Progenitor cell of endocrine pancreas (in vitro differentiated cells): ENCODE measurements at regions not wholly inside any gene's neighbourhood (a gene's known extent, or its start where the extent isn't known, plus 50 kb on each side); places are given as distances from the start of the nearest gene placed in this dataset.

ENCODE experiments used
- DNase-seq: peaks from one replicate; pipeline ENCODE4 v3.0.0; 2021; ENCODE audit warnings: low spot score; ENCODE audit not compliant: unreplicated experiment
- H3K27ac Mint-ChIP-seq: 2 replicates; pipeline ENCODE4 v1.8.0; 2021; ENCODE audit warnings: mild to moderate bottlenecking, moderate library complexity, mixed read lengths
- H3K27me3 Mint-ChIP-seq: 2 replicates; pipeline ENCODE4 v1.8.0; 2021; ENCODE audit warnings: mixed read lengths
- H3K36me3 Mint-ChIP-seq: 2 replicates; pipeline ENCODE4 v1.8.0; 2022; ENCODE audit warnings: mixed read lengths; ENCODE audit not compliant: insufficient read depth
- H3K4me1 Mint-ChIP-seq: 2 replicates; pipeline ENCODE4 v1.8.0; 2021; ENCODE audit warnings: low read depth, mixed read lengths
- H3K4me3 Mint-ChIP-seq: 2 replicates; pipeline ENCODE4 v1.8.0; 2021; ENCODE audit warnings: low read depth, mild to moderate bottlenecking, moderate library complexity, mixed read lengths
- H3K9me3 Mint-ChIP-seq: 2 replicates; pipeline ENCODE4 v1.8.0; 2021; ENCODE audit warnings: low read depth, mixed read lengths
- CTCF ChIP-seq: fragments of 200-600 bp; sonication (generic); IDR thresholded peaks from one replicate; pipeline ENCODE4 v1.5.0; 2021; ENCODE audit warnings: antibody characterized with exemption, mild to moderate bottlenecking; ENCODE audit not compliant: unreplicated experiment

GRCh38 chr18:75127143-75128021 lies 81.6 kb downstream of the PTGR3 start:
- no peak for DNase-seq
- Mint-ChIP-seq H3K27ac (peak overlapping the region; percentile 30), H3K4me3 (no peak overlapping the region), H3K27me3 (peaks cover 7% of the 10 kb centered on the region), H3K4me1 (no peaks in the 10 kb centered on the region), H3K36me3 (no peaks in the 10 kb centered on the region), H3K9me3 (no peaks in the 10 kb centered on the region)
- TF ChIP-seq CTCF: no peak

GRCh38 chr18:75125382-75126331 lies 83.3 kb downstream of the PTGR3 start:
- Mint-ChIP-seq H3K9me3 (no peaks in the 10 kb centered on the region), H3K4me3 (no peak overlapping the region), H3K36me3 (no peaks in the 10 kb centered on the region), H3K4me1 (no peaks in the 10 kb centered on the region), H3K27ac (no peak overlapping the region), H3K27me3 (peaks cover 6% of the 10 kb centered on the region)
- DNase-seq: no peak
- no peak for TF ChIP-seq CTCF

- TF ChIP-seq CTCF: no peak
Observed at GRCh38 chr18:75124991-75125381, 84.0 kb downstream of the PTGR3 start.

GRCh38 chr18:75124551-75124950 lies 84.4 kb downstream of the PTGR3 start:
- no peak overlapping the region for H3K27ac Mint-ChIP-seq
- H3K4me1 Mint-ChIP-seq: no peaks in the 10 kb centered on the region
- peaks cover 9% of the 10 kb centered on the region for H3K27me3 Mint-ChIP-seq
- no peak for TF ChIP-seq CTCF
- no peaks in the 10 kb centered on the region for H3K36me3 Mint-ChIP-seq
- DNase-seq: no peak
- H3K9me3 Mint-ChIP-seq: no peaks in the 10 kb centered on the region
- no peak overlapping the region for H3K4me3 Mint-ChIP-seq

More at GRCh38 chr18:75124991-75125381, 84.0 kb downstream of the PTGR3 start:
- Mint-ChIP-seq H3K27ac (no peak overlapping the region), H3K27me3 (peaks cover 9% of the 10 kb centered on the region), H3K4me1 (no peaks in the 10 kb centered on the region), H3K36me3 (no peaks in the 10 kb centered on the region), H3K4me3 (no peak overlapping the region), H3K9me3 (no peaks in the 10 kb centered on the region)
- no peak for DNase-seq

- Mint-ChIP-seq H3K36me3 (no peaks in the 10 kb centered on the region), H3K9me3 (no peaks in the 10 kb centered on the region), H3K4me3 (no peak overlapping the region), H3K27me3 (peaks cover 9% of the 10 kb centered on the region), H3K27ac (no peak overlapping the region), H3K4me1 (no peaks in the 10 kb centered on the region)
- no peak for DNase-seq
- TF ChIP-seq CTCF: no peak
Observed at GRCh38 chr18:75123113-75123512, 85.8 kb downstream of the PTGR3 start.
